Fibroblast of pulmonary artery (primary cell): ENCODE measurements at regions not wholly inside any gene's neighbourhood (a gene's known extent, or its start where the extent isn't known, plus 50 kb on each side); places are given as distances from the start of the nearest gene placed in this dataset.

Experiments
- DNase-seq: peaks from one replicate; pipeline ENCODE4 v3.0.0-alpha.2; 2010; ENCODE audit warnings: low read depth
- H3K4me3 ChIP-seq: replicated peaks from 2 replicates; pipeline ENCODE4 v1.5.1; 2011; ENCODE audit warnings: low read depth, mild to moderate bottlenecking, control low read depth, low read length, moderate library complexity
- TF ChIP-seq, protein P1 (sequence below): IDR thresholded peaks from 2 replicates; pipeline ENCODE4 v1.5.1; 2011; ENCODE audit warnings: mild to moderate bottlenecking, control low read depth, low read length, inconsistent platforms; ENCODE audit errors: missing control alignments

DNA sequence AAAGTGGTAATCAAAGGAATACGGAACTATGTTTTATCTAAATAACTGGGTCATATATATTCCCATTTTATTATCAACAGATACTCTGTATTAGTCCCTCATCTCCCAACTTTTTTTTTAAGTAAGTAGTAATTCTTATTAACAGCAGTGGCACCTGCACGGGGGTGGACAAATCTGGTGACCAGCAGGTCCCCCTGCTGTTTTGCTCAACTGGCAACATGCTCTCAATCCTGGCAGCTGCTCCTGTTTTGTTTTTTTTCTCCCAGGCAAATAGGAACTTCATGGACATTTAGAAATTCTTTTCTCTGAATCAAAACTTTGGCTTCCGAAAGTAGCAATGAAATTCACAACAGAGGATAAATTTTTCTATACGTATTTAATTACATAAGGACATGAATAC lies 193.5 kb downstream of the SS18 start:
- no peak for DNase-seq
- TF ChIP-seq, protein P1, sequence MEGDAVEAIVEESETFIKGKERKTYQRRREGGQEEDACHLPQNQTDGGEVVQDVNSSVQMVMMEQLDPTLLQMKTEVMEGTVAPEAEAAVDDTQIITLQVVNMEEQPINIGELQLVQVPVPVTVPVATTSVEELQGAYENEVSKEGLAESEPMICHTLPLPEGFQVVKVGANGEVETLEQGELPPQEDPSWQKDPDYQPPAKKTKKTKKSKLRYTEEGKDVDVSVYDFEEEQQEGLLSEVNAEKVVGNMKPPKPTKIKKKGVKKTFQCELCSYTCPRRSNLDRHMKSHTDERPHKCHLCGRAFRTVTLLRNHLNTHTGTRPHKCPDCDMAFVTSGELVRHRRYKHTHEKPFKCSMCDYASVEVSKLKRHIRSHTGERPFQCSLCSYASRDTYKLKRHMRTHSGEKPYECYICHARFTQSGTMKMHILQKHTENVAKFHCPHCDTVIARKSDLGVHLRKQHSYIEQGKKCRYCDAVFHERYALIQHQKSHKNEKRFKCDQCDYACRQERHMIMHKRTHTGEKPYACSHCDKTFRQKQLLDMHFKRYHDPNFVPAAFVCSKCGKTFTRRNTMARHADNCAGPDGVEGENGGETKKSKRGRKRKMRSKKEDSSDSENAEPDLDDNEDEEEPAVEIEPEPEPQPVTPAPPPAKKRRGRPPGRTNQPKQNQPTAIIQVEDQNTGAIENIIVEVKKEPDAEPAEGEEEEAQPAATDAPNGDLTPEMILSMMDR: no peak

DNA sequence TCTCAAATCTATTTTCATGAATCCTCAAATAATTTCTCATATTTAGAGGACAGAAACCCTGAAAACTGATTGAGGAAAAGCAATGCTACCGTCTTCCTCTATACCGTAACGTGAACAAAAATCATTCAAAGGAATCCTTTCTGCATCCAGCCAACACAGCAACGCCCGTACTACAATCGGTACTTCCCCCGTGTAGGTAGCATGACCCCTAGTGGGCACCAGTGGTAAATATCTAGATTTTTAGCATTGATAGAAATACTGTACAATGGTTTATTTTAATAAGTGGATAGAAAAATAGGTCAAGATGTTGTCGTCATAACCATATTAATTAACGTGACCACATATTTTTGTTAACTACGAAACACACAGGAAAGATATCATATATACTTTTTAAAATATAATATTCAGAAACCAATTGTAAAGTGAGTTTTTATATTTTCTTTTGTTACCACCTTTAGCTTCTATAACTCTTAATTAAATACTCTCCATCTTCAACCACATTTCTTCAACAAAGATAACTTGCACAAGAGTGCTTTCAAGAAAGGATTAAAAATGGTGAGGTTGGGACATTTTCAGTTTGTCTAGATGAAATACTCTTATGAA lies 194.1 kb downstream of the SS18 start:
- H3K4me3 ChIP-seq: no peak overlapping the region
- TF ChIP-seq, protein P1: peak; percentile 89
- DNase-seq: peak; percentile 65

More for the DNA sequence above, 193.5 kb downstream of the SS18 start:
- no peak overlapping the region for H3K4me3 ChIP-seq

DNA sequence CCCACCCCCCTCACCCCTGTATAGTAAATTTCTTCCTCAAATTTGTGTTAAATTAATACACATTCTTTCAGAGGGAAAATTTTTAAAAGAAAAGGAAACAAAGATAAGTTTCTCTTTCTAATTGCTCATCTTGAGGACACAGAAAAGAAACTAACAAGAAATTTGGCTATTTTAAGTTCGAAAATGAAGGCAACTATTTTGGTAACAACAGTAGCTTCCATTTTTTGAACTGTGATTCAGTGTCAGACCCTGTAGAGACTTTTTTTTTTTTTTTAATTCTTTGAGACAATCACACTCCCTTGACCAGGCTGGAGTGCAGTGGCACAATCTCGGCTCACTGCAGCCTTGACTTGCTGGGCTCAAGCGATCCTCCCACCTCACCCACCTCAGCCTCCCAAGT lies 194.9 kb downstream of the SS18 start:
- TF ChIP-seq, protein P1: no peak

DNA sequence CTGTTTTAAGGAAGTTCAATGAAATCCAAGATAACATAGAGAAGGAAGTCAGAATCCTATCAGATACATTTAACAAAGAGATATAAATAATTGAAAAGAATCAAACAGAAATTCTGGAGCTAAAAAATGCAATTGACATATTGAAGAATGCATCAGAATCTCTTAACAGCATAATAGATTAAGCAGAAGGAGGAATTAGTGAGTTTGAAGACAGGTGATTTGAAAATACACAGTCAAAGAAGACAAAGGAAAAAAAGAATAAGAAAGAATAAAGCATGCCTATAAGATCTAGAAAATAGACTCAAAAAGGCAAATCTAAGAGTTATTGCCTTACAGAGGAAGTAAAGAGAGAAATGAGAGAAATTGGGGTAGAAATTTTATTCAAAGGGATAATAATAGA lies 204.1 kb downstream of the SS18 start:
- TF ChIP-seq, protein P1: no peak
- DNase-seq: no peak
- no peak overlapping the region for H3K4me3 ChIP-seq

More for the DNA sequence above, 194.9 kb downstream of the SS18 start:
- no peak for DNase-seq
- H3K4me3 ChIP-seq: no peak overlapping the region

DNA sequence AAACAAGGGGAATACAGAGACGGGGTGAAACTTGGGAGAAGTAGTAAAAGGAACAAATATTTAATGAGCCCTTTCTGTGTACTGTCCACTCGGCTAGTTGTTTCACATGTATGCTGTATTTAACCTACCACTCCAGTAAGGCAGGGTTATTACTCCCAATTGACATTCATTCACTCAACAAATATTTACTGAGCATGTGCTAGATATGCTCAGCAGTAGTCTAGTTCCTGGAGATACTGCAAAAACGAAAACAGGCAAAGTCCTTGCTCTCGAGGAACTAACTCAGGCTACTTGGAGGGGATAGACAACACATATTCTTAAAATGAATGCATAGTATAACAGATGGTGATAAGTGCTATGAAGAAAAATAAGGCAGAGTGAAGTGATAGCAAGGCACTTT lies 207.3 kb downstream of the SS18 start:
- DNase-seq: no peak
- no peak overlapping the region for H3K4me3 ChIP-seq
- TF ChIP-seq, protein P1: no peak

DNA sequence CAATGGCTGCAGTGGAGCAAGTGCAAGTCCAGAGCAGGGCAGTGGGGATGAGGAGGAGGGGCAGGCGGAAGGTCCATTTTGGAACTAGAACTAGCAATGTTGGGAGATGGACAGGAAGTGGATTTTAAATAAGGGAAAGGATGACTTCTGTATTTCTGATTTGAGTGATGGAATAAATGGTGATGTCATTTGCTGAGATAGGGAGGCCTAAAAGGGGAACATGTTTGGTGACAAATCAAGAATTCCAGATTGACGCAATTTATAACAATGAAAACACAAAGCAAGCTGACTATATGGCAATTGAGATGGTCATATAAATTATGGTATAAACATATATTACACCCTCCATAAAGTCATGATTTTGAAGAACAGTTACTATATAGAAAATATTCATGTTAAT lies 209.3 kb downstream of the SS18 start:
- DNase-seq: no peak
- TF ChIP-seq, protein P1: no peak
- H3K4me3 ChIP-seq: no peak overlapping the region

DNA sequence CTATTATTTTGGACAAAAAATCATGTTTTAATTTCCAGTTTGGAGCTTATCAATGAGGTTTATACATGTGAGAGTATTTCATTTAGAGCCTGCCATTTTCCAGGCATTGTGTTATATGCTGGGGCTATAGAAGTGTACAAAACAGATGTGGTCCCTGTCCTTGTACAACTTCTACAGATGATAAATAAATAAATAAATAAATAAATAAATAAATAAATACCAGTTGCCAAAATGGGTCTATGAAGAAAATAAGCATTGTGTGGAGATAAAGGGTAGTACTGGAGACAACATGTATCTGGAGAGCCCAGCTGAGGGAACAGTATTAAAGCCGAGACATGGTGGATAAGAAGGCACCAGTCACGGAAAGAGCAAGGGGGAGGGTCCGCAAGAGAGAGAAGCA lies 210.0 kb downstream of the SS18 start:
- no peak overlapping the region for H3K4me3 ChIP-seq
- DNase-seq: no peak
- TF ChIP-seq, protein P1: no peak
